Trophoblast cell (in vitro differentiated cells and primary cell): ENCODE measurements at regions not wholly inside any gene's neighbourhood (a gene's known extent, or its start where the extent isn't known, plus 50 kb on each side); places are given as distances from the start of the nearest gene placed in this dataset.

Experiments used
- DNase-seq, 2 donors: peaks; one replicate each; pipeline ENCODE4 v3.0.0-alpha.2; 2016
- H2AFZ ChIP-seq: 2 replicates; pipeline ENCODE4 v1.6.1; 2013; ENCODE audit warnings: low read length, moderate library complexity, mild to moderate bottlenecking; ENCODE audit not compliant: insufficient read depth, poor library complexity
- H2AK5ac ChIP-seq: 2 replicates; pipeline ENCODE4 v1.6.1; 2013; ENCODE audit warnings: mild to moderate bottlenecking, low read length
- H2BK120ac ChIP-seq: 2 replicates; pipeline ENCODE4 v1.6.1; 2013; ENCODE audit warnings: low read length, mild to moderate bottlenecking, moderate library complexity; ENCODE audit not compliant: insufficient read depth, poor library complexity
- H2BK12ac ChIP-seq: 2 replicates; pipeline ENCODE4 v1.6.1; 2013; ENCODE audit warnings: mild to moderate bottlenecking, low read length, moderate library complexity
- H2BK5ac ChIP-seq: 2 replicates; pipeline ENCODE4 v1.6.1; 2013; ENCODE audit warnings: low read length, low read depth, moderate library complexity, mild to moderate bottlenecking; ENCODE audit not compliant: poor library complexity
- H3K14ac ChIP-seq: 2 replicates; pipeline ENCODE4 v1.6.1; 2013; ENCODE audit warnings: mild to moderate bottlenecking, low read length
- H3K18ac ChIP-seq: 2 replicates; pipeline ENCODE4 v1.6.1; 2013; ENCODE audit warnings: mild to moderate bottlenecking, low read length
- H3K23ac ChIP-seq: 2 replicates; pipeline ENCODE4 v1.6.1; 2013; ENCODE audit warnings: low read length
- H3K27ac ChIP-seq: 2 replicates; pipeline ENCODE4 v1.5.1; 2013; ENCODE audit warnings: low read depth, mild to moderate bottlenecking, inconsistent platforms, low read length, moderate library complexity
- H3K27me3 ChIP-seq: 2 replicates; pipeline ENCODE4 v1.6.1; 2013; ENCODE audit warnings: inconsistent platforms, mild to moderate bottlenecking, low read length, moderate library complexity; ENCODE audit not compliant: insufficient read depth
- H3K36me3 ChIP-seq, 2 experiments: 1 replicate in 1 of 2; 2 replicates in 1 of 2; pipeline ENCODE4 v1.6.1; 2013; ENCODE audit warnings: low read length in 2 of 2, mild to moderate bottlenecking in 2 of 2, moderate library complexity in 1 of 2; ENCODE audit not compliant: insufficient read depth in 2 of 2, control insufficient read depth in 1 of 2
- H3K4ac ChIP-seq: 2 replicates; pipeline ENCODE4 v1.6.1; 2013; ENCODE audit warnings: low read depth, mild to moderate bottlenecking, low read length, moderate library complexity
- H3K4me1 ChIP-seq, 2 experiments: 1 replicate in 1 of 2; 2 replicates in 1 of 2; pipeline ENCODE4 v1.6.1; 2013; ENCODE audit warnings: low read length in 2 of 2, mild to moderate bottlenecking in 2 of 2, moderate library complexity in 1 of 2; ENCODE audit not compliant: insufficient read depth in 2 of 2, control insufficient read depth in 1 of 2
- H3K4me2 ChIP-seq: 2 replicates; pipeline ENCODE4 v1.6.1; 2013; ENCODE audit warnings: inconsistent platforms, mild to moderate bottlenecking, low read length, moderate library complexity
- H3K4me3 ChIP-seq: 2 replicates; pipeline ENCODE4 v1.5.1; 2013; ENCODE audit warnings: mild to moderate bottlenecking, low read depth, low read length, inconsistent platforms
- H3K79me1 ChIP-seq: one replicate; pipeline ENCODE4 v1.6.1; 2013; ENCODE audit warnings: low read length
- H3K79me2 ChIP-seq: 2 replicates; pipeline ENCODE4 v1.6.1; 2013; ENCODE audit warnings: low read length, mild to moderate bottlenecking; ENCODE audit not compliant: control insufficient read depth, insufficient read depth, poor library complexity
- H3K9ac ChIP-seq: 2 replicates; pipeline ENCODE4 v1.6.1; 2013; ENCODE audit warnings: mild to moderate bottlenecking, low read length
- H3K9me3 ChIP-seq: 2 replicates; pipeline ENCODE4 v1.6.1; 2013; ENCODE audit warnings: low read depth, mild to moderate bottlenecking, control low read depth, inconsistent platforms, low read length; ENCODE audit not compliant: insufficient read depth
- H4K12ac ChIP-seq: 2 replicates; pipeline ENCODE4 v1.6.1; 2013; ENCODE audit warnings: low read depth, mild to moderate bottlenecking, low read length, moderate library complexity
- H4K8ac ChIP-seq: 2 replicates; pipeline ENCODE4 v1.6.1; 2013; ENCODE audit warnings: low read depth, mild to moderate bottlenecking, low read length, moderate library complexity
- H4K91ac ChIP-seq: one replicate; pipeline ENCODE4 v1.6.1; 2013; ENCODE audit warnings: low read depth, mild to moderate bottlenecking, low read length, moderate library complexity
- WGBS: extraction: QIAGEN DNeasy Blood & Tissue Kit; methylation state at CpG from one replicate; pipeline ENCODE4 v1.1.7; 2013; ENCODE audit warnings: missing lambda C conversion rate; ENCODE audit not compliant: insufficient read length, insufficient coverage; ENCODE audit errors: extremely low coverage; 5-methylcytosine and 5-hydroxymethylcytosine counted together

DNA sequence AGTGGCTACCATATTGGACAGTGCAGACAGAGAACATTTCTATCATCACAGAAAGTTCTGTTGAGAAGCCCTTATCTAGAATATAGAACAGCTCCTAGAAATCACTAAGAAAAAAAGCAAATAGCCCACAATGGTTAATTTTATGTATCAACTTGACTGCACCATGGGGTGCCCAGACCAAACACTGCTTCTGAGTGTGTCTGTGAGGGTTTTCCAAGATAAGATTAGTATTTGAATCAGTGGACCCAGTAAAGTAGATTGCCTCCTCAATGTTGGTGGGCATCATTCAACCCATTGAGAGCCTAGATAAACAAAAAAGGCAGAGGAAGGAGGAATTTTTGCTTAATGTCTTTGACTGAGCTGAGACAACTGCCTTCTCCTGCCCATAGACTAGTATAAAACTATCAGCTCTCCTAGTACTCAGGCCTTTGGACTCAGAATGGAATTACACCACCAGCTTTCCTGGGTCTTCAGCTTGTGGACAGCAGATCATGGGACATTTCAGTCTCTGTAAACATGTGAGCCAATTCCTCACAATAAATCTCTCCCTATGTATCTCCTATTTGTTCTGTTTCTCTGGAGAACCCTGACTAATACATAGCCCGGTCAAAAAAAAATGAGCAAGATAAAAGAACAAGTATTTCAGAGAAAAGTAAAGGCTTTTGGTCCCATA, 55.9 kb upstream of the OXTR start:
- Histone ChIP-seq H3K18ac (no peak overlapping the region), H4K12ac (no peak overlapping the region), H3K9ac (no peak overlapping the region), H2BK12ac (no peak overlapping the region), H2BK5ac (no peak overlapping the region), H3K27ac (no peak overlapping the region), H3K4me3 (no peak overlapping the region), H3K79me1 (no peaks in the 10 kb centered on the region), H3K27me3 (no peaks in the 10 kb centered on the region), H3K9me3 (peaks cover under 1% of the 10 kb centered on the region), H3K4me2 (no peak overlapping the region), H3K79me2 (no peaks in the 10 kb centered on the region), H3K36me3 (no peaks in the 10 kb centered on the region), H2AK5ac (no peak overlapping the region), H3K4me1 (no peaks in the 10 kb centered on the region), H4K91ac (no peak overlapping the region), H3K14ac (no peak overlapping the region), H2AFZ (no peak overlapping the region), H3K4ac (no peak overlapping the region), H3K23ac (no peak overlapping the region), H4K8ac (no peak overlapping the region), H2BK120ac (no peak overlapping the region)
- WGBS: no CpG with 5 or more reads among the region's 1 CpG
- no peak for DNase-seq

DNA sequence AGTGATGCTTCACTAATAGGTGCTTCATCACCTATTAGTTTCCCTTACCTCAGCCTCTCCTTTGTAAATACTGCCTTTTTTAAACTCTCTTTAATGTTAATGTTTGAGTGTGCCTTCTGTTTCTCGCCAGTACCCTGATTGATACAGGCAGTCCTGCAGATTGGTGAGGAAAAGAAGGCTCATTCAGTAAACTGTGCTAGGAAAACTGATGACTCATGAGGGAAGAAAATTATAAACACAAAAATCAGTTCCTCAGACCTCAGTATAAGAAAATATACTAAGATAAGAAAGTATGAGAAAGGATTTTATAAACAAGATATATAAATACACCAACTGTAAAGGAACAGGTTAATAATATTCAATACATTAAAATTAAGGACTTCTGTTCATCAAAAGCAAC, 54.8 kb upstream of the OXTR start:
- Histone ChIP-seq H3K4me3 (no peak overlapping the region), H3K23ac (no peak overlapping the region), H3K27ac (no peak overlapping the region), H3K79me2 (no peaks in the 10 kb centered on the region), H3K79me1 (no peaks in the 10 kb centered on the region), H2BK120ac (no peak overlapping the region), H3K18ac (no peak overlapping the region), H3K4me2 (no peak overlapping the region), H3K4me1 (no peaks in the 10 kb centered on the region), H2BK5ac (no peak overlapping the region), H4K91ac (no peak overlapping the region), H3K14ac (no peak overlapping the region), H4K12ac (no peak overlapping the region), H3K36me3 (peaks cover 0 to 2% of the 10 kb centered on the region in 2 experiments), H2AK5ac (no peak overlapping the region), H4K8ac (no peak overlapping the region), H3K4ac (no peak overlapping the region), H2AFZ (no peak overlapping the region), H2BK12ac (no peak overlapping the region), H3K9me3 (peaks cover 2% of the 10 kb centered on the region), H3K9ac (no peak overlapping the region), H3K27me3 (no peaks in the 10 kb centered on the region)
- DNase-seq: no peak
- no CpG with 5 or more reads among the region's 1 CpG for WGBS

DNA sequence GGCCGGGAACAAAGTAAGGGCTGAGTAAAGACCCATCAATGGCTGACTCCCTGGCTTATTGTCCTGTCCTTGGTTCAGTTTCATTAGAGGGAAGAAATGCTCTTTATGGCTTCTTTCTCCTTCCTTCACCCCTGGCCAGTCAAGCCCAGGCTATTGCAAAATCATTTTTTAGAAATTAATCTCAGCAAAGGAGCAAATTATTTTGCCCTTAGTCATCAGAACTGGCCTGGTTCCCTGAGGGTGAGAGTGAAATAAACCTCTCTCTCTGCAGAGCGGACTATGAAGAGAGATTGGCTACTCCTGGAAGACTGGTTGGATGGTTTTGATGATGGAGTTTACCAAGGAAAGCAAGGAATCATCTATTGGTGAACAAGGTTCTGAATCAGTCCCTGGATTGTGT, 52.7 kb upstream of the OXTR start:
- H2AFZ ChIP-seq: no peak overlapping the region
- H3K79me1 ChIP-seq: no peaks in the 10 kb centered on the region
- H4K8ac ChIP-seq: no peak overlapping the region
- H3K18ac ChIP-seq: no peak overlapping the region
- H3K9me3 ChIP-seq: peaks cover 2% of the 10 kb centered on the region
- H3K27me3 ChIP-seq: no peaks in the 10 kb centered on the region
- H2BK120ac ChIP-seq: no peak overlapping the region
- no peak overlapping the region for H3K4me3 ChIP-seq
- H3K9ac ChIP-seq: no peak overlapping the region
- no peak overlapping the region for H2BK12ac ChIP-seq
- no peak overlapping the region for H4K12ac ChIP-seq
- no peak overlapping the region for H3K23ac ChIP-seq
- no CpG with 5 or more reads among the region's 2 CpGs for WGBS
- no peaks in the 10 kb centered on the region for H3K4me1 ChIP-seq
- H3K14ac ChIP-seq: no peak overlapping the region
- no peak overlapping the region for H4K91ac ChIP-seq
- H3K36me3 ChIP-seq: peaks cover 0 to 2% of the 10 kb centered on the region in 2 experiments
- H3K27ac ChIP-seq: no peak overlapping the region
- no peak overlapping the region for H2BK5ac ChIP-seq
- no peak overlapping the region for H3K4ac ChIP-seq
- peak in 1 of 2 donors; percentile 68 for DNase-seq
- no peaks in the 10 kb centered on the region for H3K79me2 ChIP-seq
- no peak overlapping the region for H3K4me2 ChIP-seq
- H2AK5ac ChIP-seq: no peak overlapping the region
